ENCODE measurements at regions not wholly inside any gene's neighbourhood (a gene's known extent, or its start where the extent isn't known, plus 50 kb on each side); places are given as distances from the start of the nearest gene placed in this dataset.
"Not testable (repeated sequence)": the region's sequence is repeated elsewhere in the genome, so short reads cannot be mapped to it uniquely, and the experiment has no call there.

GRCh38 chr17:77821114-77821513 is 137.4 kb upstream of the TNRC6C start:
- no peak for DNase-seq (ENCODE audit: low spot score)

- no peak for DNase-seq (ENCODE audit: low spot score)
Observed at GRCh38 chr17:77822302-77823030, 136.0 kb upstream of the TNRC6C start.

DNA sequence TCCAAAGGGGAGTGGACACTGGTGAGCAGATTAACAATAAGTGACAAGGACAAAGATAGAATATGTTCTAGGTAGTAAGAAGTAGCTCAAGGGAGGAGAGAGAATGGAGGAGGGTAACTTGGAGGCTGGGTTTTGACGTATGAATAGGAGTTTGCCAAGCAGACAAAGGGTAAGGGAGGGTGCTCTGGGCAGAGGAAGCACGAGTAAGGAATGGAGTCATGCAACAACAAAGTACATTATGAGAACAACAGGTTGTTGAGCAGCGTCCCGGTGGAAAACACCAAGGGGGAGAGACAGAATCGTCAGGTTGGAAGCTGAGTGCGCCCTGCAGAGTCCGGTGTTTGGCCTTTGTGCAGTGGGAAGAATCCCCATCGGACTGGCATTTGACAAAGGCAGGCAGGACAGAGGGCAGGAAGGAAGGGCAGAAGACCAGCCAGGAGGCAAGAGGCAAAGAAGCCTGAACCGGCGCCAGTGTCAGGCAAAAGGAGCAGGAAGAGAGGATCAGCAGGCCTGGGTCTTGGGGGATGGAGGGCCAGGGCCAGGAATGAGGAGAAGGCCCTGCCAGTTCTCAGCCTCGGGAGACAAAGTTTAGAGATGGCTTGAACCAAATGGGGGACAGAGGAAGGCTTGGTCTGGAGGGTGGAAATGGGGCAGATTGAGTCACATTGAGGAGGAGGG is 134.3 kb upstream of the TNRC6C start:
- DNase-seq (ENCODE audit: low spot score) = no peak

DNA sequence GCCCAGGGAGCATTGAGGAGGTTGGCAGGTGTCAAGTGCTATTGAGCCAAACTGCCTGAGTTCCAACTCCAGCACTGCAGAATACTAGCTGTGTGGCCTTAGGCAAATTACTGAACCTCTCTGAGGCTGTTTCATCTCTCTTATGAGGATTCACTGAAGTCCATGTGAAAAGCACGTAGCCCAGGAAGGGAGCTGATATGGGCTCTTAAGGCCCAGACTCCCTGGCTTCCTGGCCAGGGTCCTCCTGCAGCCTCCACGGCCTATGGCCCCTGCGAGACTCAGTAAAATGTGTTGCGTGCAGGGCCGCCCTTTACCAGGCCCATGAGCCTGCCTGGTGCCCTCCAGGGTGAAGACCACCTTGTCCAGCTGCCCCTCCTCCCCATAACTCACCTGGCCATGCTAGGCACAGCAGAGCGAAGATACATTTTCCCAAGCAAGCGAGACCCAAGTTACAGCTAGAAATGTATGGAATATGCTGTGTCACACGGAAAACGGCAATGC is 133.7 kb upstream of the TNRC6C start:
- DNase-seq (ENCODE audit: low spot score) = no peak

- no peak for DNase-seq (ENCODE audit: low spot score)
Observed at GRCh38 chr17:77825621-77826020, 132.9 kb upstream of the TNRC6C start.

GRCh38 chr17:77826132-77826873 is 132.2 kb upstream of the TNRC6C start:
- DNase-seq (ENCODE audit: low spot score) = no peak

DNA sequence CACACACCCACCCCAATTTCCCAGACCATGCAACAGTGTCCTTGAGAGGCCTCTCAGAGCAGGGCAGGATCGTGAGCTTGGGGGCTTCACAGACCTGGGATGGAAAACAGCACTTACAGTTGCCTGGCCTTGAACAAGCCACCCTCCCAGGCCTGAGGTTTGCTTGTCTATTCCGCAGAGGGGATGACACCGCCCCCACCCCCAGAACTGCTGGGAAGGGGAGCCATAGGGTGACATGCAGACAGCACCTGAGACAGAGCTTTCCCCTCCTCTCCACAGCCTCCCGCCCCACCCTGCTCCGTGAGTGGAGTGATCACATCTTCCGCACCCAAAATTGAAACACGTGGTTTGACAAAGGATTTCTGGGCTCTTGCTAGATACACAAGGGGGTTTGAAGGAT is 131.5 kb upstream of the TNRC6C start:
- no peak for DNase-seq (ENCODE audit: low spot score)

- DNase-seq (ENCODE audit: low spot score) = no peak
Observed at GRCh38 chr17:77827511-77827910, 131.0 kb upstream of the TNRC6C start.

- DNase-seq (ENCODE audit: low spot score) = no peak
Observed at GRCh38 chr17:77828749-77829539, 129.6 kb upstream of the TNRC6C start.

DNA sequence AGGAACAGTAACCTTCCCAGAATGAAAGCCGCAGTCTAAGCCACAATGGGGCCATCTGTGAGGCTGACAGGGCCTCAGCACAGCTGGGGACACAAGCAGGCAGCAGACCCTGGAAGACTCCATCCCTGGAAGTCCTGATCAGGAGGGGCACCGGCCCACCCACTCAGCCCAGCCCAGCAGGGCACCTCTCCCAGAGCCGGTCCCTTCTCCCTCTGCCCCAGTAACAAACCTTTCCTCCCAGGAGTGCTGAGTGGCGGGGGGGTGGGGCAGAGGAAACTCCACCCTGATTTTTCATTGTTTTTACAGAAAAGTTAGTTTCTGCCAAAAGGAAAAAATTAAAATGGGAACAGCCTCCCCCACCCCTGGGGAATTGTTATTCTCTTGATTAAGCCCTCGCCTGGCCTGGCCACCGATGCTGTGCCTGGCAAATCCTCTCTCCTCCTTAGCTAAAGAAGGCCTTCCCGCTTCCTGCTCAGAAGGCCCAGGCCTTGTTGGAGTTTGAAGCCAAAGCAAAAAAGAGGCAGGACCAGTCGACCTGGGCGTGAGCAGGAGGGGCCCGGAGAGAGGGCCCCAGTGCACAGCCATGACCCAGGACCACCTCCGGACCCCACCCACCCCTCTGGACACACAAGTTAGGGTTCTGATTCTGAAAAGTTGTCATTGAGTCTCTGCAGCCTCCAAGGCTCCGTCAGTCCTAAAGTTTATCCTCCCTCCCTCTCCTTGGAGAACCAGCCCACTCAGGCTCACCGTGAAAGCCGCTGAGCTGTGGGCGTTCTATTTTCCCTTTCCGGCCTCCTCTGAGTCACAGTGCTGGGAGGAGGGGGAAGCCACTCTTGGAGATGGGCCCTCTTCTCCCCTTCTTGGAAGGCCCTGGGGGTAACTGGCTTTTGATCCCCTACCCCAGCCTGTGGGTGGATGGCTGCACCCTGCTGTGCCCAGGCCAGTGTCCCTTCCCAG is 128.4 kb upstream of the TNRC6C start:
- DNase-seq (ENCODE audit: low spot score) = no peak

DNA sequence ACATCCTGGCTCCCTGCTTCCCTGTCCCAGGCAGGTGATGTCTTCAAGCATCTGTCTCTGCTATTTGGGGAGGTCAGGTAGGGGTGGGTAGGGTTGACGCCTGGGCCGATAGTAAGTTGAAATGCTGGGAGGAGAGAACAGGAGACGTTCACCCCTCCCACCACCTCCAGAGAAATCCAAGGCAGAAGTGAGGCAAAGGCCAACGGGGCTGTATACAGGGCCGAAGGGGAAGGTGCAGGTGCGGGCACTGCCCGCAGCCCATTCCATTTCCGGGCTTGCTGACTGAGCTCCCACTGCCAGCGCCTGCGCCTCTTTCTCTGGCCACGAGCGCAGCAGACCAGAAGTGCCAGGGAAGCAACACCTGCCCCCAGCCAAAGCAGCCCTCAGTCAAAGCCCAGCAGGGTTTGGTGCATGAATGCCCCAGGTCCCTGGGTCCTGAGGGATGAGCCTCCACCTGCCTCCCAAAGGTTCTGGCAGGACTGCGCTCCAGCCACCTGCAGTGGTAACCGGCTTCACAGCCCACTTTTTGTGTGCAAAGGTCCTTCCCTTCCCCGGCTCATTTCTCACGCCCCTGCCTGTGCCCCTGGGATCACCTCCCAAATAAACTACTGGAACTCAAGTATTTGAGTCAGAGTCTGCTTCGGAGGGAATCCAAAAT is 127.6 kb upstream of the TNRC6C start:
- DNase-seq (ENCODE audit: low spot score) = no peak

GRCh38 chr17:77831474-77832179 is 126.9 kb upstream of the TNRC6C start:
- no peak for DNase-seq (ENCODE audit: low spot score)

GRCh38 chr17:77832180-77832560 is 126.3 kb upstream of the TNRC6C start:
- no peak for DNase-seq (ENCODE audit: low spot score)

GRCh38 chr17:77833769-77834168 is 124.7 kb upstream of the TNRC6C start:
- no peak for DNase-seq (ENCODE audit: low spot score)

DNA sequence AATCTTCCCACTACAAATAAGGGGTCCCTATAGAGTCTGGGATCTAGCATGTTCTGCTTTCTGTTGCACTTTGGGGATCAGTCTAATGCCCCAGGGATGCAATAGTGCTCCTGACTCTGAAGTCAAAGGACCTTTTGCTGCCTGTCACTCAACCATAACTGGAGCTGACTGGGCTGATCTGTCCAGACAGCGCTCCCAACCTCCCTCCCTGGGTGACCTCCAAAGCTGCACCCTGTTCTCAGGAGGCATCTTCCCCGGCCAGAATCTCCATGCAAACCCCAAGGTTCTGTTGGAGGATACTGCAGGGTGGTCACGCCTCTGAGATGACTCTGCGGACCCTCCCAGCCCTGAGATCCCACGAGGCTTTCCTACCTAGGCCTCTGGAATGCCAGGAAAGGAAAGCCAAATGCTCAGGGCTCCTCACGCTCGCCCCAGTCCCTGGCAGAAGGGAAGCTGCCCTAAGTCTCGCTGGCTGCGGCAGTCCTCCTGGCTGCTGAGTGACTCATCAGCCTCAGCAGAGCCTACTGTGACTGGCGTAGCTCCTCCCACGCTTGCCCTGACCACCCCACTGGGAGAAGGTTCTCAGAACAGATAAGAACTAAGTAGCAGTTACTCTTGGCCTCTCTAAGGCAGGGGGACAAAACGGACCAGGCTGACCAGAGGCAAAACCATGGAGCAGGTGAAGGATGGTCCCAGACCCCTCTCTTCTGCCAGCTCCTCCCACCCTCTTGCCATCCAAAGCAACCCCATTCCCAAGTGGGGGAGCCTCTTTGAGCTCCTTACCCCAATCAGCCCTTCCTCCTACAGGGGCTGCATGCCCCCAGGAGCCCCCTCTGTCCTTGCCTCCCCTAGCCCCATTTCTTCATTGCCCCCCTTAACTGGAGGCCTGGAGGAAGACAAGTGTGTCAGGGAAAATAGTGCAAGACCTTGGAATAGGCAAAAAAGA is 124.1 kb upstream of the TNRC6C start:
- DNase-seq (ENCODE audit: low spot score) = no peak

- no peak for DNase-seq (ENCODE audit: low spot score)
Observed at GRCh38 chr17:77836557-77837041, 121.9 kb upstream of the TNRC6C start.

GRCh38 chr17:77837072-77837471 is 121.4 kb upstream of the TNRC6C start:
- not testable (repeated sequence) for DNase-seq (ENCODE audit: low spot score)

GRCh38 chr17:77837917-77838316 is 120.6 kb upstream of the TNRC6C start:
- DNase-seq (ENCODE audit: low spot score) = no peak
